Spleen (tissue), 11 donors: ENCODE measurements at regions not wholly inside any gene's neighbourhood (a gene's known extent, or its start where the extent isn't known, plus 50 kb on each side); places are given as distances from the start of the nearest gene placed in this dataset.

Experiments
- DNase-seq: peaks from one replicate; pipeline ENCODE4 v3.0.0-alpha.2; 2020
- H3K27ac ChIP-seq, 8 donors: fragments of 200-600 bp; sonication (generic) in 7 of 8; 1 replicate in 4 of 8; 2 replicates in 4 of 8; pipeline versions ENCODE4 v1.5.0 to v1.8.0; 2016 to 2021; ENCODE audit warnings: inconsistent platforms in 4 of 8, mild to moderate bottlenecking in 4 of 8, moderate library complexity in 1 of 8
- H3K27me3 ChIP-seq, 7 donors: fragments of 200-600 bp; sonication (generic) in 6 of 7; replicated peaks in 1 of 7; 1 replicate in 4 of 7; 2 replicates in 3 of 7; pipeline versions ENCODE4 v1.5.0 to v1.8.0; 2016 to 2021; ENCODE audit warnings: inconsistent platforms in 3 of 7, mild to moderate bottlenecking in 1 of 7
- H3K36me3 ChIP-seq, 6 donors: fragments of 200-600 bp; sonication (generic) in 5 of 6; 1 replicate in 4 of 6; 2 replicates in 2 of 6; pipeline versions ENCODE4 v1.5.0 to v1.8.0; 2016 to 2021; ENCODE audit warnings: inconsistent platforms in 2 of 6
- H3K4me1 ChIP-seq, 6 donors: fragments of 200-600 bp; sonication (generic) in 5 of 6; 1 replicate in 3 of 6; 2 replicates in 3 of 6; pipeline versions ENCODE4 v1.5.0 to v1.8.0; 2016 to 2021; ENCODE audit warnings: inconsistent platforms in 3 of 6
- H3K4me3 ChIP-seq, 8 donors: fragments of 200-600 bp; sonication (generic) in 7 of 8; 1 replicate in 4 of 8; 2 replicates in 4 of 8; pipeline versions ENCODE4 v1.5.0 to v1.8.0; 2016 to 2021; ENCODE audit warnings: inconsistent platforms in 4 of 8, mild to moderate bottlenecking in 4 of 8, moderate library complexity in 2 of 8
- H3K9me3 ChIP-seq, 8 donors: fragments of 200-600 bp; sonication (generic) in 7 of 8; 1 replicate in 4 of 8; 2 replicates in 4 of 8; pipeline versions ENCODE4 v1.5.0 to v1.8.0; 2016 to 2021; ENCODE audit warnings: inconsistent platforms in 4 of 8
- POLR2A ChIP-seq, 3 donors: fragments of 450-650 bp; IDR thresholded peaks; one replicate each; pipeline ENCODE4 v1.5.1; 2017; ENCODE audit warnings: antibody characterized with exemption in 3 of 3, mild to moderate bottlenecking in 1 of 3
- POLR2AphosphoS5 ChIP-seq, 3 donors: sonication (generic); formaldehyde crosslinking; IDR thresholded peaks; one replicate each; pipeline ENCODE4 v1.5.1; 2017; ENCODE audit warnings: antibody characterized with exemption in 3 of 3
- WGBS, 5 donors: extraction: QIAGEN DNeasy Blood & Tissue Kit in 3 of 5; methylation state at CpG; one replicate each; pipeline versions ENCODE4 v1.1.5 to v1.1.7; 2013 to 2018; 5-methylcytosine and 5-hydroxymethylcytosine counted together
- intact Hi-C: fragments of 100-400 bp; cut with DNase I; formaldehyde crosslinking; loops from one replicate; pipeline ENCODE4 v1.15.0; 2023; ENCODE audit warnings: low total_unique reads
- TF ChIP-seq, protein P1 (sequence below), 11 experiments: fragments of 200-600 bp in 7 of 11; fragments of 450-650 bp in 4 of 11; sonication (generic) in 4 of 11; IDR thresholded peaks in 8 of 11; conservative IDR thresholded peaks in 3 of 11; 1 replicate in 7 of 11; 2 replicates in 4 of 11; pipeline versions ENCODE4 v1.4.0 to v1.8.0; 2016 to 2021; ENCODE audit warnings: antibody characterized with exemption in 11 of 11, inconsistent platforms in 4 of 11, mild to moderate bottlenecking in 1 of 11
- donor health status: healthy with polysubstance abuse.
- donor health status: DM: no; HTN: no; CAD: no; lungs with moderate emphysema.
- donor health status: DM: no; HTN: no; CAD: no.
- donor health status: Bipolar disorder and iron deficiency.
- donor health status: healthy.
- donor health status: DM: no; HTN: no; CAD: no.
- donor health status: DM: yes; HTN: yes; CAD: no.

DNA sequence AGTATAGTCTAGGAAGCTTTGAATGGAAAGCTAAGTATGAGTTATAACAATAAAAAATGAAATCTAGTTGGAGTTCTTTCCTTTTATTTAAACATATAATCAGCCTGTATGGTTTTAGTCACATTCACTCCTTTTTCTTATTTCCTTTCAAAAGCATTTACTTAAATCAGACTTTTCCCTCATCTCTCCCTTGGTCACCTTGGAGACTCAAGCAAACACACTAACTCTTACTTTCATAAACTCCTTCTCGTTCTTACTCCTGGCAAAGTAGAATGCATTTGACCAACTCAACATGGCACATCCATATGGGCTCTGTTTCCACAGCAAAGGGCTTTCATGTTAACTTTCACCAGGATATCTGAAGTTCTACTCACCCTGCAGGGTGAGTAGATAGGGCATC is 400.0 kb downstream of the LMO7 start:
- H3K27ac ChIP-seq: no peak overlapping the region
- H3K4me3 ChIP-seq: no peak overlapping the region
- intact Hi-C loops: no loop called here
- H3K27me3 ChIP-seq: no peaks in the 10 kb centered on the region
- H3K9me3 ChIP-seq: no peaks in the 10 kb centered on the region
- DNase-seq: no peak
- TF ChIP-seq POLR2AphosphoS5 (IDR thresholded peaks at IDR 0.05) (no peak), POLR2A (IDR thresholded peaks at IDR 0.05) (no peak)
- TF ChIP-seq, protein P1, sequence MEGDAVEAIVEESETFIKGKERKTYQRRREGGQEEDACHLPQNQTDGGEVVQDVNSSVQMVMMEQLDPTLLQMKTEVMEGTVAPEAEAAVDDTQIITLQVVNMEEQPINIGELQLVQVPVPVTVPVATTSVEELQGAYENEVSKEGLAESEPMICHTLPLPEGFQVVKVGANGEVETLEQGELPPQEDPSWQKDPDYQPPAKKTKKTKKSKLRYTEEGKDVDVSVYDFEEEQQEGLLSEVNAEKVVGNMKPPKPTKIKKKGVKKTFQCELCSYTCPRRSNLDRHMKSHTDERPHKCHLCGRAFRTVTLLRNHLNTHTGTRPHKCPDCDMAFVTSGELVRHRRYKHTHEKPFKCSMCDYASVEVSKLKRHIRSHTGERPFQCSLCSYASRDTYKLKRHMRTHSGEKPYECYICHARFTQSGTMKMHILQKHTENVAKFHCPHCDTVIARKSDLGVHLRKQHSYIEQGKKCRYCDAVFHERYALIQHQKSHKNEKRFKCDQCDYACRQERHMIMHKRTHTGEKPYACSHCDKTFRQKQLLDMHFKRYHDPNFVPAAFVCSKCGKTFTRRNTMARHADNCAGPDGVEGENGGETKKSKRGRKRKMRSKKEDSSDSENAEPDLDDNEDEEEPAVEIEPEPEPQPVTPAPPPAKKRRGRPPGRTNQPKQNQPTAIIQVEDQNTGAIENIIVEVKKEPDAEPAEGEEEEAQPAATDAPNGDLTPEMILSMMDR (IDR thresholded peaks at IDR 0.05 in 8 of 11, conservative IDR thresholded peaks at IDR 0.05 in 3 of 11): no peak
- WGBS, 5 donors: 34 to 83% (median 51%) methylated on average over 1 of the region's 1 CpG
- H3K36me3 ChIP-seq: no peaks in the 10 kb centered on the region
- no peaks in the 10 kb centered on the region for H3K4me1 ChIP-seq

GRCh38 chr13:76035711-76036110 is 399.6 kb downstream of the LMO7 start:
- TF ChIP-seq, protein P1 (IDR thresholded peaks at IDR 0.05 in 8 of 11, conservative IDR thresholded peaks at IDR 0.05 in 3 of 11): no peak
- no peak for TF ChIP-seq POLR2A (IDR thresholded peaks at IDR 0.05)
- no peak overlapping the region for H3K4me3 ChIP-seq

GRCh38 chr13:76029706-76030105 is 393.6 kb downstream of the LMO7 start:
- no peak for TF ChIP-seq POLR2AphosphoS5 (IDR thresholded peaks at IDR 0.05)
- TF ChIP-seq POLR2A (IDR thresholded peaks at IDR 0.05): no peak
- TF ChIP-seq, protein P1 (IDR thresholded peaks at IDR 0.05 in 8 of 11, conservative IDR thresholded peaks at IDR 0.05 in 3 of 11): no peak
- Histone ChIP-seq H3K9me3 (no peaks in the 10 kb centered on the region), H3K36me3 (no peaks in the 10 kb centered on the region), H3K4me1 (no peaks in the 10 kb centered on the region), H3K27me3 (no peaks in the 10 kb centered on the region), H3K27ac (no peak overlapping the region), H3K4me3 (no peak overlapping the region)
- intact Hi-C loops: no loop called here
- DNase-seq: no peak

More at GRCh38 chr13:76035711-76036110, 399.6 kb downstream of the LMO7 start:
- WGBS, 5 donors: 30 to 62% (median 50%) methylated on average over 1 of the region's 1 CpG
- H3K27me3 ChIP-seq: no peaks in the 10 kb centered on the region
- H3K9me3 ChIP-seq: no peaks in the 10 kb centered on the region
- intact Hi-C loops: no loop called here
- H3K36me3 ChIP-seq: no peaks in the 10 kb centered on the region
- no peak overlapping the region for H3K27ac ChIP-seq
- no peaks in the 10 kb centered on the region for H3K4me1 ChIP-seq
- no peak for DNase-seq

- no peak for DNase-seq
- H3K27me3 ChIP-seq: no peaks in the 10 kb centered on the region
- no peaks in the 10 kb centered on the region for H3K4me1 ChIP-seq
- H3K9me3 ChIP-seq: peaks cover 0 to 1% (median 0%) of the 10 kb centered on the region in 8 donors
- no peaks in the 10 kb centered on the region for H3K36me3 ChIP-seq
- intact Hi-C loops: no loop called here
- WGBS, 5 donors: 32 to 43% (median 34%) methylated on average over 2 of the region's 2 CpGs
- no peak for TF ChIP-seq POLR2A (IDR thresholded peaks at IDR 0.05)
- TF ChIP-seq, protein P1 (IDR thresholded peaks at IDR 0.05 in 8 of 11, conservative IDR thresholded peaks at IDR 0.05 in 3 of 11): no peak
- no peak for TF ChIP-seq POLR2AphosphoS5 (IDR thresholded peaks at IDR 0.05)
- H3K27ac ChIP-seq: no peak overlapping the region
- no peak overlapping the region for H3K4me3 ChIP-seq
Observed at GRCh38 chr13:76029088-76029487, 393.0 kb downstream of the LMO7 start.
